ENCODE measurements at regions not wholly inside any gene's neighbourhood (a gene's known extent, or its start where the extent isn't known, plus 50 kb on each side); places are given as distances from the start of the nearest gene placed in this dataset.

DNA sequence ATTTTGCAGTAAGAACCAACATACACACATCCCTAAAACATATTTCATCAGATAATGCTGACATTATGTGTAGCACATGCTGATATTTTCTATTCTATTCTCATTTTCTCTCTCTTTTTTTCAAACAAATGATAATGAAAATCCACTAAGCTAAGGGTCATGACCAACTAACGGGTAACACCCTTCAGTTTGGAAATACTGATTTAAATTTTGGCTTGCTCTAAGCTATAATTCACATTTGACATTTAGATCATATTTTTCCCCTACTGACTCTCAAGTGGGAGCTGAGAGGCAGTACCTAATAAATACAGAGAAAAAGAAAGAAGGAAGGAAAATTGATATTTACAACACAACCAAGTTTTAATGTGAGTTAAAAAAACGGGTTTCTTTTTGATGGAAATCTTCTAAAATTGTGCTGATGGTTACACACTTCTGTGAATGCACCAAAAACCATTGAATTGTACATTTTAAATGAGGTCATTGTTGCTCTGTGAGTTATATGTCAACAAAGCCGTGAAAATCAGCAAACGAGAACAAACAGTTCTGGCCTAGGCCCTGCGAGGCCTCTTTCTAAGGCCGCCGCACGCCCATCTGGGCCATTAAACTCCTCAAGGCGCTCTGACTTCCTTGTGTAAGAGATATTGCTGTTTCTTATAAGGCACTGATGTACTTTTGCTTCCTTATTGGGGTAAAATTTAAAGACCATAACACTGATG, 124.2 kb downstream of the GALR1 start:
- H3K4me3 ChIP-seq (ENCODE audit: low read depth, low read length), result no peak overlapping the region
- TF ChIP-seq CTCF (IDR thresholded peaks at IDR 0.05; ENCODE audit: borderline replicate concordance, insufficient read depth, low read depth, low read length), result no peak

- TF ChIP-seq CTCF (IDR thresholded peaks at IDR 0.05; ENCODE audit: borderline replicate concordance, insufficient read depth, low read depth, low read length), result no peak
- no peak overlapping the region for H3K4me3 ChIP-seq (ENCODE audit: low read depth, low read length)
These were observed 124.8 kb downstream of the GALR1 start for GRCh38 chr18:77374446-77374805.

GRCh38 chr18:77376043-77376732, 126.5 kb downstream of the GALR1 start:
- H3K4me3 ChIP-seq (ENCODE audit: low read depth, low read length), result no peak overlapping the region
- TF ChIP-seq CTCF (IDR thresholded peaks at IDR 0.05; ENCODE audit: borderline replicate concordance, insufficient read depth, low read depth, low read length), result no peak

- H3K4me3 ChIP-seq (ENCODE audit: low read depth, low read length), result no peak overlapping the region
- TF ChIP-seq CTCF (IDR thresholded peaks at IDR 0.05; ENCODE audit: borderline replicate concordance, insufficient read depth, low read depth, low read length), result no peak
These were observed 127.1 kb downstream of the GALR1 start for GRCh38 chr18:77376733-77377094.

GRCh38 chr18:77377813-77378212, 128.2 kb downstream of the GALR1 start:
- no peak for TF ChIP-seq CTCF (IDR thresholded peaks at IDR 0.05; ENCODE audit: borderline replicate concordance, insufficient read depth, low read depth, low read length)
- H3K4me3 ChIP-seq (ENCODE audit: low read depth, low read length), result no peak overlapping the region

DNA sequence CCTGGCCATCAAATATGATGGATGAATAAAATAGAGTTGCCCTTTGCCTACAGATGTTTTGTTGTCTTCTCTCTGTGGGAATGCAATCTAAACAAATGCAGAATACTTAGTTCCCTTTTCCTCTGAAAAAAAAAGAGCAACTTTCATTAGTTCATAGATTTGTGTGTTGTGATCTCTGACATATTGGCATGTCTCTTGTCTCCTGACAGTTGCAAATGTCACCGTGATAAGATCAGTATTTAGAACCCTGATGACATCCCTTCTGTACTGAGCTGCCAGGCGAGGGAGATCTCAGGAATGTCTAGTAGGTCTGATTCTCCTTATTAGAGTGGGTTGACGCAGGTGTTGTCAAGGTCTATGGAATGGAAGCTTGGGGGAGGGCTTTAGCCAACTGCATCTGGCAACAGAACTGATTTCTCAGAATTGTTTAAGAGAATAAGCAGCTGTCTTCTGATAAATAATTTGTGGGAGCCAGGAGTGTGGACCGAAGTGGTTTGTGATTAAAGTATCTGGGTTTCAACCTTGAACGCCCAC, 130.4 kb downstream of the GALR1 start:
- no peak for TF ChIP-seq CTCF (IDR thresholded peaks at IDR 0.05; ENCODE audit: borderline replicate concordance, insufficient read depth, low read depth, low read length)
- H3K4me3 ChIP-seq (ENCODE audit: low read depth, low read length), result no peak overlapping the region

DNA sequence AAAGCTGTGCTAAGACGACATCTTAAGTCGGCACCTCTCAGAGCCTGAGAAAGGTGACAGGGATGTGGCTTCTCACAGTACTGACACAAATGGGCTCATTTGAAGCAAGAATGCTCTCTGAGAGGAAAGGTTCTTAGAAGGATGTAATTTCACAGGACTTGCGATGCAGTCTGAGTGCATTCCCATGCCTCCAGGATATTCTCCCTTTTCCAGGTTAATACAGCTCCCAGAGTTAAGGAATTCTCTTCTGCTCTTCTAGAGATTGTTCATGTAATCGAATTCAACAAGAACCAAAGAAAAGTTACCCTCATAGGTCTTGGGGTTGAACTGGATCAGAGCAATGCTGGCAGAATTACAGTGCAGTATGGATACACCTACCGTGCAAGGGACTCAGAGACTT, 131.0 kb downstream of the GALR1 start:
- no peak overlapping the region for H3K4me3 ChIP-seq (ENCODE audit: low read depth, low read length)
- TF ChIP-seq CTCF (IDR thresholded peaks at IDR 0.05; ENCODE audit: borderline replicate concordance, insufficient read depth, low read depth, low read length), result no peak
